Fibroblast of lung (primary cell): ENCODE measurements at regions not wholly inside any gene's neighbourhood (a gene's known extent, or its start where the extent isn't known, plus 50 kb on each side); places are given as distances from the start of the nearest gene placed in this dataset.
A peak's percentile ranks its signal among the peaks of the same experiment; 100 is the strongest.
"Not testable (repeated sequence)": the region's sequence is repeated elsewhere in the genome, so short reads cannot be mapped to it uniquely, and the experiment has no call there.

Experiments
- DNase-seq, 2 donors: peaks; one replicate each; pipeline versions ENCODE4 v3.0.0 to v3.0.0-alpha.2; 2010; ENCODE audit warnings: low read depth in 2 of 2
- H2AFZ ChIP-seq: 2 replicates; pipeline ENCODE4 v1.5.1; 2012; ENCODE audit warnings: low read length, control low read depth, inconsistent platforms
- H3K27ac ChIP-seq: 2 replicates; pipeline ENCODE4 v1.5.1; 2011; ENCODE audit warnings: low read length, control low read depth; ENCODE audit not compliant: insufficient read depth
- H3K27me3 ChIP-seq: 2 replicates; pipeline ENCODE4 v1.5.1; 2011; ENCODE audit warnings: mild to moderate bottlenecking, low read length; ENCODE audit not compliant: control insufficient read depth, insufficient read depth
- H3K36me3 ChIP-seq: 2 replicates; pipeline ENCODE4 v1.5.1; 2011; ENCODE audit warnings: low read length; ENCODE audit not compliant: control insufficient read depth, insufficient read depth
- H3K4me1 ChIP-seq: 2 replicates; pipeline ENCODE4 v1.5.1; 2011; ENCODE audit warnings: low read length; ENCODE audit not compliant: control insufficient read depth, insufficient read depth; ENCODE audit errors: extremely low read depth
- H3K4me2 ChIP-seq: 2 replicates; pipeline ENCODE4 v1.5.1; 2011; ENCODE audit warnings: low read length, control low read depth; ENCODE audit not compliant: insufficient read depth; ENCODE audit errors: extremely low read depth
- H3K4me3 ChIP-seq, 4 experiments: fragments of 200-600 bp in 1 of 4; sonication (generic) in 1 of 4; replicated peaks in 1 of 4; 2 replicates each; pipeline ENCODE4 v1.5.1; 2011 to 2016; ENCODE audit warnings: low read length in 4 of 4, low read depth in 3 of 4, mild to moderate bottlenecking in 3 of 4, control low read depth in 2 of 4, inconsistent platforms in 1 of 4, mixed read lengths in 1 of 4; ENCODE audit not compliant: insufficient read depth in 1 of 4; ENCODE audit errors: control extremely low read depth in 1 of 4
- H3K79me2 ChIP-seq: 2 replicates; pipeline ENCODE4 v1.5.1; 2012; ENCODE audit warnings: mild to moderate bottlenecking, low read length, inconsistent platforms; ENCODE audit not compliant: control insufficient read depth, insufficient read depth
- H3K9ac ChIP-seq: 2 replicates; pipeline ENCODE4 v1.5.1; 2011; ENCODE audit warnings: mild to moderate bottlenecking, low read length, control low read depth; ENCODE audit not compliant: insufficient read depth
- H3K9me3 ChIP-seq: 2 replicates; pipeline ENCODE4 v1.5.1; 2012; ENCODE audit warnings: low read depth, low read length; ENCODE audit not compliant: control insufficient read depth, insufficient read depth
- H4K20me1 ChIP-seq: 2 replicates; pipeline ENCODE4 v1.5.1; 2011; ENCODE audit warnings: low read length; ENCODE audit not compliant: control insufficient read depth, insufficient read depth; ENCODE audit errors: extremely low read depth

DNA sequence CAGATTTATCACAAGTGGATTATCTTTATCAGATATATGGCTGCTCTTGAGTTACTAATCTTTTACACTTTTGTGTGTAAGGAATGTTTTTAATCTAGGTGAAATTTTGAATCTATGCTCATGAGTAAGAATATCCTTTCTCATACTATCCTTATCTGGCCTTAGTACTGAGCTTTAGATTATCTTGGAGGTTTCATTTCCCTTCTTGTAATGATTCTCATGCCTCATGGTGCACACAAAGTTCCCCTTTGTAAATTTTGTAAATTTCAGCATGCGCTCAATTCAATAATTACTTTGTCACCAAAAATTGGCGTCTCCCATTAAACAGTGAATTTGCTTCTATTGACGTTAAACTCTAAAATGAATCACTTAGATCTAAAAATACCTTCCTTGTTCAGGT, 74.2 kb upstream of the NAPEPLD start:
- H2AFZ ChIP-seq, H3K27me3 ChIP-seq, H3K79me2 ChIP-seq, H3K27ac ChIP-seq, DNase-seq, H3K9me3 ChIP-seq, H3K36me3 ChIP-seq, H3K4me2 ChIP-seq, H3K9ac ChIP-seq, H3K4me3 ChIP-seq, H3K4me1 ChIP-seq, H4K20me1 ChIP-seq: not testable (repeated sequence)

DNA sequence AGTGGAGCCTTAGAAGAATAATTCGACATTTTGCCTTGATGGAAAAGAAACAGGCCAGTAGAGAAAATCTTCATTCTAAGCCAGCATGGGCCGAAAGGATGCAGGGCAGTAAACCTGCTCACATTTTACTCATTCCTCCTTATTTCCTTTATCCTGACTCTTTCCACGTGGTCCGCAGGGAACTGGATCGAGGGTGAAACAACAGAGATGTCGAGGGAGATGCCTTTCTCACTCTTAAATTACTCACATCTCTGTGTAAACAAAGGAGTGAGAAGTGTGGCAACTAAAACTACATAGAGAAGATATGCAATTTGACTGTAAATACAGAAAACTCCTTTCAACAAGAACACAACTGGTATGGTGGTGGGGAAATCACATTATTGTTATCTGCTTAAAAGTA, 62.1 kb upstream of the NAPEPLD start:
- DNase-seq, H3K4me3 ChIP-seq, H3K27ac ChIP-seq, H4K20me1 ChIP-seq, H3K27me3 ChIP-seq, H3K9me3 ChIP-seq, H2AFZ ChIP-seq, H3K4me2 ChIP-seq, H3K9ac ChIP-seq, H3K79me2 ChIP-seq, H3K36me3 ChIP-seq, H3K4me1 ChIP-seq: not testable (repeated sequence)

DNA sequence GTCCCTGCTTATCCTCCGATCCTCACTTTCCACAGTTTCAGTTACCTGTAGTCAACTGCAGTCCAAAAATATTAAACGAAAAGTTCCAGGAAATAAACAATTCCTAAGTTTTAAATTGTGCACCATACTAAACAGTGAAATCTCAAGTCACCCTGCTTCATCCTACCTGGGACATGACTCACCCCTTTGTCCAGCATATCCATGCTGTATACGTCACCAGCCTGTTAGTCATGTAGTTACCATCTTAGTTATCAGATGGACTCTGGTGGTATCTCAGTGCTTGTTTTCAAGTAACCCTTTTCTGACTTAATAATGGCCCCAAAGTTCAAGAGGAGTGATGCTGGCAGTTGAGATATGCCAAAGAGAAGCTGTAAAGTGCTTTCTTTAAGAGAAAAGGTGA, 50.3 kb upstream of the NAPEPLD start:
- not testable (repeated sequence) for H3K9ac ChIP-seq, H4K20me1 ChIP-seq, H3K9me3 ChIP-seq, H2AFZ ChIP-seq, H3K4me3 ChIP-seq, H3K4me1 ChIP-seq, H3K4me2 ChIP-seq, H3K36me3 ChIP-seq, H3K79me2 ChIP-seq, H3K27ac ChIP-seq, H3K27me3 ChIP-seq
- DNase-seq, result peak in 1 of 2 donors; percentile 73
